Loucy (cell line): ENCODE measurements at regions not wholly inside any gene's neighbourhood (a gene's known extent, or its start where the extent isn't known, plus 50 kb on each side); places are given as distances from the start of the nearest gene placed in this dataset.

Source experiments
- H2AFZ ChIP-seq: fragments of 200-600 bp; sonication (generic); 2 replicates; pipeline ENCODE4 v1.6.0; 2016; ENCODE audit warnings: antibody characterized with exemption, mild to moderate bottlenecking, low read length, moderate library complexity
- H3F3A ChIP-seq: fragments of 200-600 bp; 2 replicates; pipeline ENCODE4 v1.6.0; 2016; ENCODE audit warnings: antibody characterized with exemption, low read depth, mild to moderate bottlenecking
- H3K27me3 ChIP-seq: fragments of 200-600 bp; sonication (generic); 2 replicates; pipeline ENCODE4 v1.6.1; 2014; ENCODE audit warnings: low read length, mild to moderate bottlenecking; ENCODE audit not compliant: insufficient read depth, poor library complexity, severe bottlenecking
- H3K36me3 ChIP-seq: fragments of 200-600 bp; sonication (generic); 2 replicates; pipeline ENCODE4 v1.6.1; 2016; ENCODE audit warnings: low read length; ENCODE audit not compliant: insufficient read depth
- H3K4me1 ChIP-seq: fragments of 200-600 bp; sonication (generic); 2 replicates; pipeline ENCODE4 v1.5.1; 2014; ENCODE audit warnings: low read length, mild to moderate bottlenecking; ENCODE audit not compliant: insufficient read depth, poor library complexity, severe bottlenecking
- H3K4me2 ChIP-seq: fragments of 200-600 bp; sonication (generic); 2 replicates; pipeline ENCODE4 v1.6.0; 2014; ENCODE audit warnings: antibody characterized with exemption, low read length, low read depth, mild to moderate bottlenecking; ENCODE audit not compliant: poor library complexity, severe bottlenecking
- H3K4me3 ChIP-seq: fragments of 200-600 bp; sonication (generic); 2 replicates; pipeline ENCODE4 v1.5.1; 2014; ENCODE audit warnings: low read length, mild to moderate bottlenecking, mixed read lengths; ENCODE audit not compliant: poor library complexity, severe bottlenecking
- H3K79me2 ChIP-seq: fragments of 200-600 bp; sonication (generic); 2 replicates; pipeline ENCODE4 v1.6.1; 2014; ENCODE audit warnings: low read length; ENCODE audit not compliant: insufficient read depth
- H3K9ac ChIP-seq: fragments of 200-600 bp; sonication (generic); 2 replicates; pipeline ENCODE4 v1.6.0; 2014; ENCODE audit warnings: mild to moderate bottlenecking, low read depth, low read length, moderate library complexity; ENCODE audit not compliant: poor library complexity, severe bottlenecking
- H3K9me2 ChIP-seq: fragments of 200-600 bp; sonication (generic); replicated peaks from 2 replicates; pipeline ENCODE4 v1.6.1; 2016; ENCODE audit warnings: low read depth, low read length, mixed read lengths
- H3K9me3 ChIP-seq: fragments of 200-600 bp; sonication (generic); 2 replicates; pipeline ENCODE4 v1.6.1; 2014; ENCODE audit warnings: mild to moderate bottlenecking, antibody characterized with exemption, low read length, low read depth; ENCODE audit not compliant: insufficient read depth
- H4K20me1 ChIP-seq: fragments of 200-600 bp; sonication (generic); 2 replicates; pipeline ENCODE4 v1.6.0; 2014; ENCODE audit warnings: antibody characterized with exemption, low read length, mild to moderate bottlenecking; ENCODE audit not compliant: insufficient read depth, poor library complexity, severe bottlenecking
- EZH2phosphoT487 ChIP-seq: fragments of 200-600 bp; IDR thresholded peaks from 2 replicates; pipeline ENCODE4 v1.6.1; 2018; ENCODE audit warnings: antibody characterized with exemption, mild to moderate bottlenecking, moderate library complexity, borderline replicate concordance
- TF ChIP-seq, protein P1 (sequence below): fragments of 200-600 bp; sonication (generic); conservative IDR thresholded peaks from 2 replicates; pipeline ENCODE4 v1.5.1; 2014; ENCODE audit warnings: mild to moderate bottlenecking, antibody characterized with exemption, low read length

GRCh38 chr17:5781236-5781927, 197.1 kb upstream of the NLRP1 start:
- Histone ChIP-seq H3K36me3 (no peaks in the 10 kb centered on the region), H3K4me2 (no peak overlapping the region), H3K27me3 (no peaks in the 10 kb centered on the region), H3K9me2 (no peaks in the 10 kb centered on the region), H3K4me1 (no peaks in the 10 kb centered on the region), H3K9me3 (peaks cover 3% of the 10 kb centered on the region; the same call in 1 of the 2 replicates), H4K20me1 (no peaks in the 10 kb centered on the region), H3K9ac (no peak overlapping the region), H3F3A (no peaks in the 10 kb centered on the region), H2AFZ (no peak overlapping the region), H3K79me2 (no peaks in the 10 kb centered on the region), H3K4me3 (no peak overlapping the region)
- TF ChIP-seq EZH2phosphoT487: no peak

DNA sequence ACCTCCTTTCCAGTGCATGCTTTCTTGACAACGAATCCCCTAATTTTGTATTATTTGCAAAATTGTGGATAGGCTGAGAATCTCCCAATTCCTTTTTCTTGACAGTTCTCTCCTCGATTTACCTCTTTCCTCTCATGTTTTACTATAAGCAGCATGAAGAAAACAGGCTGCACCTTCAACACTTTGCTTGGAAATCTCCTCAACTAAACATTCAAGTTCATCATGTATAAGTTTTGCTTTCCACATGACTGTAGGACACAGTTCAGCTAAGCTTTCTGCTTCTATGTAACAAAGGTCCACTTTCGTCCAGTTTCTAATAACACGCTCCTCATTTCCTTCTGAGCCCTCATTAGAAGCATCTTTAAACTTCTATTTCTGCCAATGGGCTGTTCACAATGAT, 199.0 kb upstream of the NLRP1 start:
- Histone ChIP-seq H3K4me3 (no peak overlapping the region), H3K9me3 (peaks cover 7% of the 10 kb centered on the region; the same call in 1 of the 2 replicates), H3K27me3 (no peaks in the 10 kb centered on the region), H3K36me3 (no peaks in the 10 kb centered on the region), H3K4me2 (no peak overlapping the region), H3F3A (no peaks in the 10 kb centered on the region), H3K9me2 (no peaks in the 10 kb centered on the region), H2AFZ (no peak overlapping the region), H3K4me1 (no peaks in the 10 kb centered on the region), H3K79me2 (no peaks in the 10 kb centered on the region), H4K20me1 (no peaks in the 10 kb centered on the region), H3K9ac (no peak overlapping the region)
- TF ChIP-seq, protein P1, sequence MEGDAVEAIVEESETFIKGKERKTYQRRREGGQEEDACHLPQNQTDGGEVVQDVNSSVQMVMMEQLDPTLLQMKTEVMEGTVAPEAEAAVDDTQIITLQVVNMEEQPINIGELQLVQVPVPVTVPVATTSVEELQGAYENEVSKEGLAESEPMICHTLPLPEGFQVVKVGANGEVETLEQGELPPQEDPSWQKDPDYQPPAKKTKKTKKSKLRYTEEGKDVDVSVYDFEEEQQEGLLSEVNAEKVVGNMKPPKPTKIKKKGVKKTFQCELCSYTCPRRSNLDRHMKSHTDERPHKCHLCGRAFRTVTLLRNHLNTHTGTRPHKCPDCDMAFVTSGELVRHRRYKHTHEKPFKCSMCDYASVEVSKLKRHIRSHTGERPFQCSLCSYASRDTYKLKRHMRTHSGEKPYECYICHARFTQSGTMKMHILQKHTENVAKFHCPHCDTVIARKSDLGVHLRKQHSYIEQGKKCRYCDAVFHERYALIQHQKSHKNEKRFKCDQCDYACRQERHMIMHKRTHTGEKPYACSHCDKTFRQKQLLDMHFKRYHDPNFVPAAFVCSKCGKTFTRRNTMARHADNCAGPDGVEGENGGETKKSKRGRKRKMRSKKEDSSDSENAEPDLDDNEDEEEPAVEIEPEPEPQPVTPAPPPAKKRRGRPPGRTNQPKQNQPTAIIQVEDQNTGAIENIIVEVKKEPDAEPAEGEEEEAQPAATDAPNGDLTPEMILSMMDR: no peak
- no peak for TF ChIP-seq EZH2phosphoT487

DNA sequence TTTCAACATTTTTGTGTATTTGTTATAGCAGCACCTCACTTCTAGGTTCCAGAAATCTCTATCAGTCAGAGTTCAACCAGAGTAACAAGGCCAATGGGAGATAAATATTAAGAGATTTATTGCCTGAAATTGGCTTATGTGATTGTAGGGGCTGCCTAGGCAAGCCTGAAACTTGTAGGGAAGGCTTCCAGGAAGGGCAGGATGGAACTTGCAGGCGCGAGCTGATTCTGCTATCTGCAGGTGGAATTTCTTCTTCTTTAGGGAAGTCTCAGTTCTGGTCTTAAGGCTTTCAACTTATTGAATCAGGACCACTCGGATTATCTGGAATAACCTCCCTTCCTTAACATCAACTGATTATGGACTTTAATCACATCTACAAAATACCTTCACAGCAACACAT, 199.5 kb upstream of the NLRP1 start:
- H3K36me3 ChIP-seq: no peaks in the 10 kb centered on the region
- no peak overlapping the region for H3K4me3 ChIP-seq
- H3K9me2 ChIP-seq: no peaks in the 10 kb centered on the region
- no peaks in the 10 kb centered on the region for H4K20me1 ChIP-seq
- no peaks in the 10 kb centered on the region for H3K79me2 ChIP-seq
- H3K4me1 ChIP-seq: no peaks in the 10 kb centered on the region
- H3K9me3 ChIP-seq: peaks cover 7% of the 10 kb centered on the region; the same call in 1 of the 2 replicates
- H3K4me2 ChIP-seq: no peak overlapping the region
- H2AFZ ChIP-seq: no peak overlapping the region
- TF ChIP-seq EZH2phosphoT487: no peak
- TF ChIP-seq, protein P1: no peak
- H3K9ac ChIP-seq: no peak overlapping the region
- H3K27me3 ChIP-seq: no peaks in the 10 kb centered on the region
- no peaks in the 10 kb centered on the region for H3F3A ChIP-seq

DNA sequence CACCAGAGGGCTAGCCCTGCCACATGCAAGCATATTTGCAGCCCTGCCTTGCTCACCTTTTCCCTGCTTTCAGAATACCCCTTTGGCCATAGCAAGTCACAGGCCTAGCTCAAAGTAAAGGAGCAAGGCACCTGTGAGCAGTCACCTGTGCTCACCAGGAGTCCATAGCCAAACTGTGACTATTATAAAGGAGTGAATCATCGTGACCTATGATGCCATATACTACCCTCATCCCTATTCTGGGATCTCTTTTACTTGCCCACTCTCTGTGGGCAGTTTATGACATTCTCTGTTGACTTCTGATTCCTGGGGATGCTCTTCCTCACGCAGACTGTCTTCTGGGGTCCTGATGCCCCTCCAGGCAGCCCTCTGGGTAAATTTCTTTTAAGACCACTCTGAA, 200.5 kb upstream of the NLRP1 start:
- H3K36me3 ChIP-seq: no peaks in the 10 kb centered on the region
- H3K4me2 ChIP-seq: no peak overlapping the region
- no peak overlapping the region for H2AFZ ChIP-seq
- H3K9ac ChIP-seq: no peak overlapping the region
- peaks cover 10% of the 10 kb centered on the region; the same call in 1 of the 2 replicates for H3K9me3 ChIP-seq
- no peaks in the 10 kb centered on the region for H3K4me1 ChIP-seq
- no peaks in the 10 kb centered on the region for H4K20me1 ChIP-seq
- no peaks in the 10 kb centered on the region for H3K9me2 ChIP-seq
- no peak overlapping the region for H3K4me3 ChIP-seq
- no peaks in the 10 kb centered on the region for H3K79me2 ChIP-seq
- H3F3A ChIP-seq: no peaks in the 10 kb centered on the region
- no peak for TF ChIP-seq EZH2phosphoT487
- TF ChIP-seq, protein P1: no peak
- H3K27me3 ChIP-seq: no peaks in the 10 kb centered on the region
